GM13976 (cell line): ENCODE measurements at regions not wholly inside any gene's neighbourhood (a gene's known extent, or its start where the extent isn't known, plus 50 kb on each side); places are given as distances from the start of the nearest gene placed in this dataset.
"Not testable (repeated sequence)": the region's sequence is repeated elsewhere in the genome, so short reads cannot be mapped to it uniquely, and the experiment has no call there.

Experiments used
- DNase-seq: peaks from one replicate; pipeline ENCODE4 v3.0.0; 2012; ENCODE audit warnings: low spot score
- CTCF ChIP-seq: IDR thresholded peaks from 2 replicates; pipeline ENCODE4 v1.5.1; 2012; ENCODE audit warnings: borderline replicate concordance, mild to moderate bottlenecking; ENCODE audit not compliant: insufficient read depth; ENCODE audit errors: extremely low read depth, missing control alignments, control extremely low read depth
- in situ Hi-C: fragments of 300-500 bp; cut with MboI; formaldehyde crosslinking; loops from one replicate; pipeline ENCODE4 v1.12.0; 2022; ENCODE audit warnings: low sequenced_read_pairs, mixed read lengths, inconsistent platforms; ENCODE audit not compliant: unreplicated experiment

GRCh38 chr7:13727279-13727678, 262.2 kb downstream of the ETV1 start:
- in situ Hi-C loops: no loop called here
- no peak for TF ChIP-seq CTCF
- DNase-seq: no peak

GRCh38 chr7:13727751-13728150, 261.7 kb downstream of the ETV1 start:
- in situ Hi-C loops: no loop called here
- no peak for TF ChIP-seq CTCF
- no peak for DNase-seq

GRCh38 chr7:13728430-13728829, 261.0 kb downstream of the ETV1 start:
- in situ Hi-C loops, DNase-seq: not testable (repeated sequence)

GRCh38 chr7:13731643-13732042, 257.8 kb downstream of the ETV1 start:
- TF ChIP-seq CTCF: no peak
- in situ Hi-C loops: no loop called here
- no peak for DNase-seq

GRCh38 chr7:13737563-13737962, 251.9 kb downstream of the ETV1 start:
- no peak for DNase-seq
- TF ChIP-seq CTCF: no peak
- in situ Hi-C loops: no loop called here

GRCh38 chr7:13742126-13742525, 247.3 kb downstream of the ETV1 start:
- in situ Hi-C loops: no loop called here
- no peak for DNase-seq
- no peak for TF ChIP-seq CTCF

- no peak for DNase-seq
- in situ Hi-C loops: no loop called here
- no peak for TF ChIP-seq CTCF
Observed at GRCh38 chr7:13742811-13743210, 246.7 kb downstream of the ETV1 start.
